ENCODE measurements at regions not wholly inside any gene's neighbourhood (a gene's known extent, or its start where the extent isn't known, plus 50 kb on each side); places are given as distances from the start of the nearest gene placed in this dataset.

- DNase-seq (ENCODE audit: low spot score): no peak
- POLR2A ChIA-PET: no interaction called here
- CTCF ChIA-PET (ENCODE audit: unreplicated experiment): no interaction called here
Observed at GRCh38 chr5:123783421-123783820, 271.4 kb downstream of the CSNK1G3 start.

GRCh38 chr5:123778641-123779040 lies 266.7 kb downstream of the CSNK1G3 start:
- POLR2A ChIA-PET: interaction anchor here (0.6 kb wide), 2 partner anchors 33 to 1318 kb away, joined by 3 read pairs; no protein-coding TSS in a partner anchor
- Histone ChIP-seq H3K4me3 (ENCODE audit: low read depth, low read length, poor library complexity, severe bottlenecking) (no peak overlapping the region), H3K36me3 (ENCODE audit: insufficient read depth, low read length) (no peaks in the 10 kb centered on the region), H3K79me2 (ENCODE audit: insufficient read depth, low read depth, low read length) (no peaks in the 10 kb centered on the region), H3K27ac (ENCODE audit: low read depth, low read length, poor library complexity, severe bottlenecking) (no peak overlapping the region), H3K4me1 (ENCODE audit: insufficient read depth, low read length, poor library complexity, severe bottlenecking) (no peaks in the 10 kb centered on the region), H3K9me2 (ENCODE audit: insufficient read depth, low read length) (no peaks in the 10 kb centered on the region), H4K20me1 (ENCODE audit: insufficient read depth, low read length) (no peaks in the 10 kb centered on the region), H3K4me2 (ENCODE audit: low read length) (no peak overlapping the region), H2AFZ (ENCODE audit: low read length) (no peak overlapping the region), H3K9me3 (ENCODE audit: low read length) (no peaks in the 10 kb centered on the region)
- no peak for DNase-seq (ENCODE audit: low spot score)
- TF ChIP-seq CTCF (conservative IDR thresholded peaks at IDR 0.05; ENCODE audit: low read length) (no peak), EZH2phosphoT487 (IDR thresholded peaks at IDR 0.05; ENCODE audit: borderline replicate concordance, low read depth, low read length) (no peak)
- BruUV-seq (replicated peaks): no TSS peak
- intact Hi-C loops (cut with micrococcal nuclease; ENCODE audit: unreplicated experiment): no loop called here
- CTCF ChIA-PET (ENCODE audit: unreplicated experiment): no interaction called here

More at GRCh38 chr5:123783421-123783820, 271.4 kb downstream of the CSNK1G3 start:
- intact Hi-C loops (cut with micrococcal nuclease; ENCODE audit: unreplicated experiment): no loop called here
- no peaks in the 10 kb centered on the region for H4K20me1 ChIP-seq (ENCODE audit: insufficient read depth, low read length)
- H3K27ac ChIP-seq (ENCODE audit: low read depth, low read length, poor library complexity, severe bottlenecking): no peak overlapping the region
- TF ChIP-seq EZH2phosphoT487 (IDR thresholded peaks at IDR 0.05; ENCODE audit: borderline replicate concordance, low read depth, low read length): no peak
- TF ChIP-seq CTCF (conservative IDR thresholded peaks at IDR 0.05; ENCODE audit: low read length): no peak
- H3K9me2 ChIP-seq (ENCODE audit: insufficient read depth, low read length): no peaks in the 10 kb centered on the region
- no peaks in the 10 kb centered on the region for H3K79me2 ChIP-seq (ENCODE audit: insufficient read depth, low read depth, low read length)
- H3K9me3 ChIP-seq (ENCODE audit: low read length): no peaks in the 10 kb centered on the region
- H3K4me3 ChIP-seq (ENCODE audit: low read depth, low read length, poor library complexity, severe bottlenecking): no peak overlapping the region
- H2AFZ ChIP-seq (ENCODE audit: low read length): no peak overlapping the region
- BruUV-seq (replicated peaks): no TSS peak
- no peaks in the 10 kb centered on the region for H3K4me1 ChIP-seq (ENCODE audit: insufficient read depth, low read length, poor library complexity, severe bottlenecking)
- no peaks in the 10 kb centered on the region for H3K36me3 ChIP-seq (ENCODE audit: insufficient read depth, low read length)
- no peak overlapping the region for H3K4me2 ChIP-seq (ENCODE audit: low read length)

GRCh38 chr5:123776761-123777160 lies 264.8 kb downstream of the CSNK1G3 start:
- no peaks in the 10 kb centered on the region for H3K9me3 ChIP-seq (ENCODE audit: low read length)
- no peaks in the 10 kb centered on the region for H3K79me2 ChIP-seq (ENCODE audit: insufficient read depth, low read depth, low read length)
- DNase-seq (ENCODE audit: low spot score): no peak
- H3K4me2 ChIP-seq (ENCODE audit: low read length): no peak overlapping the region
- ChIA-PET CTCF (ENCODE audit: unreplicated experiment) (no interaction called here), POLR2A (interaction anchor here (0.5 to 1.4 kb wide), 2 partner anchors 10 to 41 kb away, joined by 3 to 7 read pairs; no protein-coding TSS in a partner anchor)
- H3K4me1 ChIP-seq (ENCODE audit: insufficient read depth, low read length, poor library complexity, severe bottlenecking): no peaks in the 10 kb centered on the region
- H4K20me1 ChIP-seq (ENCODE audit: insufficient read depth, low read length): no peaks in the 10 kb centered on the region
- no peak for TF ChIP-seq CTCF (conservative IDR thresholded peaks at IDR 0.05; ENCODE audit: low read length)
- no peak for TF ChIP-seq EZH2phosphoT487 (IDR thresholded peaks at IDR 0.05; ENCODE audit: borderline replicate concordance, low read depth, low read length)
- H2AFZ ChIP-seq (ENCODE audit: low read length): no peak overlapping the region
- no peak overlapping the region for H3K27ac ChIP-seq (ENCODE audit: low read depth, low read length, poor library complexity, severe bottlenecking)
- BruUV-seq (replicated peaks): no TSS peak
- no peaks in the 10 kb centered on the region for H3K36me3 ChIP-seq (ENCODE audit: insufficient read depth, low read length)
- H3K4me3 ChIP-seq (ENCODE audit: low read depth, low read length, poor library complexity, severe bottlenecking): no peak overlapping the region
- intact Hi-C loops (cut with micrococcal nuclease; ENCODE audit: unreplicated experiment): no loop called here
- H3K9me2 ChIP-seq (ENCODE audit: insufficient read depth, low read length): no peaks in the 10 kb centered on the region
